ENCODE measurements at regions not wholly inside any gene's neighbourhood (a gene's known extent, or its start where the extent isn't known, plus 50 kb on each side); places are given as distances from the start of the nearest gene placed in this dataset.

GRCh38 chr10:21308018-21308417, 217.5 kb downstream of the SKIDA1 start:
- no peaks in the 10 kb centered on the region for H3K27me3 ChIP-seq (ENCODE audit: control insufficient read depth, insufficient read depth, low read length)
- H3K9me3 ChIP-seq (ENCODE audit: control insufficient read depth in 2 of 3, insufficient read depth in 1 of 3, low read length in 3 of 3), result no peaks in the 10 kb centered on the region
- H3K36me3 ChIP-seq (ENCODE audit: control insufficient read depth in 2 of 3, insufficient read depth in 3 of 3, low read length in 3 of 3), result no peaks in the 10 kb centered on the region
- TF ChIP-seq CTCF (IDR thresholded peaks at IDR 0.05; ENCODE audit: borderline replicate concordance, extremely low read depth, insufficient read depth), result no peak
- no peak overlapping the region for H3K4me3 ChIP-seq (ENCODE audit: low read length in 3 of 3)
- no peaks in the 10 kb centered on the region for H3K4me1 ChIP-seq (ENCODE audit: control insufficient read depth in 2 of 3, insufficient read depth in 2 of 3, low read depth in 1 of 3, low read length in 3 of 3)
- H3K9ac ChIP-seq (ENCODE audit: low read length in 3 of 3), result no peak overlapping the region
- intact Hi-C loops (cut with DNase I), result no loop called here
- no peak overlapping the region for H3K27ac ChIP-seq (ENCODE audit: low read depth in 2 of 2, low read length in 2 of 2)
- DNase-seq (no peak), FAIRE-seq (no peak)

- FAIRE-seq, result no peak
- intact Hi-C loops (cut with DNase I), result no loop called here
- H3K4me3 ChIP-seq (ENCODE audit: low read length in 3 of 3), result no peak overlapping the region
- H3K9ac ChIP-seq (ENCODE audit: low read length in 3 of 3), result no peak overlapping the region
- no peak overlapping the region for H3K27ac ChIP-seq (ENCODE audit: low read depth in 2 of 2, low read length in 2 of 2)
- no peaks in the 10 kb centered on the region for H3K27me3 ChIP-seq (ENCODE audit: control insufficient read depth, insufficient read depth, low read length)
- no peak for TF ChIP-seq CTCF (IDR thresholded peaks at IDR 0.05; ENCODE audit: borderline replicate concordance, extremely low read depth, insufficient read depth)
- H3K9me3 ChIP-seq (ENCODE audit: control insufficient read depth in 2 of 3, insufficient read depth in 1 of 3, low read length in 3 of 3), result no peaks in the 10 kb centered on the region
- H3K4me1 ChIP-seq (ENCODE audit: control insufficient read depth in 2 of 3, insufficient read depth in 2 of 3, low read depth in 1 of 3, low read length in 3 of 3), result no peaks in the 10 kb centered on the region
- no peaks in the 10 kb centered on the region for H3K36me3 ChIP-seq (ENCODE audit: control insufficient read depth in 2 of 3, insufficient read depth in 3 of 3, low read length in 3 of 3)
- DNase-seq, result no peak
These were observed 220.9 kb downstream of the SKIDA1 start for GRCh38 chr10:21304608-21305007.

GRCh38 chr10:21304198-21304597, 221.3 kb downstream of the SKIDA1 start:
- intact Hi-C loops (cut with DNase I), result no loop called here
- no peak for DNase-seq
- Histone ChIP-seq H3K9ac (ENCODE audit: low read length in 3 of 3) (no peak overlapping the region), H3K27ac (ENCODE audit: low read depth in 2 of 2, low read length in 2 of 2) (no peak overlapping the region), H3K27me3 (ENCODE audit: control insufficient read depth, insufficient read depth, low read length) (no peaks in the 10 kb centered on the region), H3K4me1 (ENCODE audit: control insufficient read depth in 2 of 3, insufficient read depth in 2 of 3, low read depth in 1 of 3, low read length in 3 of 3) (no peaks in the 10 kb centered on the region), H3K4me3 (ENCODE audit: low read length in 3 of 3) (no peak overlapping the region), H3K9me3 (ENCODE audit: control insufficient read depth in 2 of 3, insufficient read depth in 1 of 3, low read length in 3 of 3) (no peaks in the 10 kb centered on the region), H3K36me3 (ENCODE audit: control insufficient read depth in 2 of 3, insufficient read depth in 3 of 3, low read length in 3 of 3) (no peaks in the 10 kb centered on the region)
- no peak for FAIRE-seq
- no peak for TF ChIP-seq CTCF (IDR thresholded peaks at IDR 0.05; ENCODE audit: borderline replicate concordance, extremely low read depth, insufficient read depth)

GRCh38 chr10:21300551-21300950, 224.9 kb downstream of the SKIDA1 start:
- Histone ChIP-seq H3K4me1 (ENCODE audit: control insufficient read depth in 2 of 3, insufficient read depth in 2 of 3, low read depth in 1 of 3, low read length in 3 of 3) (peaks cover 0 to 4% (median 2%) of the 10 kb centered on the region in 3 donors), H3K27me3 (ENCODE audit: control insufficient read depth, insufficient read depth, low read length) (no peaks in the 10 kb centered on the region), H3K36me3 (ENCODE audit: control insufficient read depth in 2 of 3, insufficient read depth in 3 of 3, low read length in 3 of 3) (no peaks in the 10 kb centered on the region), H3K4me3 (ENCODE audit: low read length in 3 of 3) (no peak overlapping the region), H3K27ac (ENCODE audit: low read depth in 2 of 2, low read length in 2 of 2) (no peak overlapping the region), H3K9ac (ENCODE audit: low read length in 3 of 3) (no peak overlapping the region), H3K9me3 (ENCODE audit: control insufficient read depth in 2 of 3, insufficient read depth in 1 of 3, low read length in 3 of 3) (no peaks in the 10 kb centered on the region)
- DNase-seq (no peak), FAIRE-seq (no peak)
- intact Hi-C loops (cut with DNase I), result no loop called here
- no peak for TF ChIP-seq CTCF (IDR thresholded peaks at IDR 0.05; ENCODE audit: borderline replicate concordance, extremely low read depth, insufficient read depth)
